ENCODE measurements at regions not wholly inside any gene's neighbourhood (a gene's known extent, or its start where the extent isn't known, plus 50 kb on each side); places are given as distances from the start of the nearest gene placed in this dataset.

DNA sequence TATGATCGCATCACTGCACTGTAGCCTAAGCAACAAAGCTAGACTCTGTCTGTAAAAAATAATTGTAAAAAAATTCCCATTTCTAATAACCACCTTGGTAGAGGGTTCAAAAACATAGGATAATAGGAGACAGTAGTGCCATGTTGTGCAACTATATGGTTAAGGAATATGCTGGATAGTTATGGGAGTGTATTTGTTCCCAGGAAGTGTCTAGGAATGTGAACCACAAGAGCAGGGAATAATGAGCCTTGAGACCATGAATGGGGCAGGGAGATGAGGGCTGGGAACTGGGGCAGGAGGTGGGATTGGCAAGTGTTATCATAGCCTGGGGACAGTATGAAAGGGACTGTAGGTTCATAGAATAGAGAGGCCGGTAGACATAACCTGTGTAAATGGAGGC lies 50.4 kb downstream of the RUSC2 start:
- no peak for ATAC-seq (replicated peaks)
- no peak overlapping the region for H3K4me3 Mint-ChIP-seq
- no peaks in the 10 kb centered on the region for H3K9me3 Mint-ChIP-seq

GRCh38 chr9:35546853-35547252 lies 56.9 kb downstream of the RUSC2 start:
- Mint-ChIP-seq H3K27me3 (peaks cover 13% of the 10 kb centered on the region), H3K4me3 (no peak overlapping the region), H3K27ac (no peak overlapping the region), H3K9me3 (no peaks in the 10 kb centered on the region), H3K4me1 (no peaks in the 10 kb centered on the region), H3K36me3 (ENCODE audit: low read depth) (no peaks in the 10 kb centered on the region)
- ATAC-seq (replicated peaks), result no peak

More for the DNA sequence above, 50.4 kb downstream of the RUSC2 start:
- Mint-ChIP-seq H3K27ac (no peak overlapping the region), H3K27me3 (peaks cover 30% of the 10 kb centered on the region), H3K36me3 (ENCODE audit: low read depth) (no peaks in the 10 kb centered on the region), H3K4me1 (no peaks in the 10 kb centered on the region)

GRCh38 chr9:35547889-35548418 lies 57.1 kb upstream of the TESK1 start:
- ATAC-seq (replicated peaks), result no peak
- Mint-ChIP-seq H3K27ac (no peak overlapping the region), H3K4me3 (no peak overlapping the region)

DNA sequence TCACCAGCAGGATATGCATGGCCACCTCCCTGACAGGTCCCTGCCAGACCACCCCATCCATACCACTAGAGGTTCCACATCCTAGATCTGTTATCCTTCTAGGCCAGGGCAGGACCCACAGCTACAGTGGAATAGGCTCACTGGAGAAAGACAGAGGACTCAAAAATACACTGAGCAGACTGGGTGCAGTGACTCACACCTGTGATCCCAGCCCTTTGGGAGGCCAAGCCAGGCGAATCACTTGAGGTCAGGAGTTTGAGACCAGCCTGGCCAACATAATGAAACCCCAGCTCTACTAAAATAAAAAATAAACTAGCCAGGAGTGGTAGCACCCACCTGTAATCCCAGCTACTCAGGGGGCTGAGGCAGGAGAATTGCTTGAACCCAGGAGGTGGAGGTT lies 56.5 kb upstream of the TESK1 start:
- ATAC-seq (replicated peaks), result no peak

More at GRCh38 chr9:35547889-35548418, 57.1 kb upstream of the TESK1 start:
- no peaks in the 10 kb centered on the region for H3K4me1 Mint-ChIP-seq
- H3K36me3 Mint-ChIP-seq (ENCODE audit: low read depth), result no peaks in the 10 kb centered on the region
- H3K9me3 Mint-ChIP-seq, result no peaks in the 10 kb centered on the region
- H3K27me3 Mint-ChIP-seq, result peaks cover 11% of the 10 kb centered on the region

DNA sequence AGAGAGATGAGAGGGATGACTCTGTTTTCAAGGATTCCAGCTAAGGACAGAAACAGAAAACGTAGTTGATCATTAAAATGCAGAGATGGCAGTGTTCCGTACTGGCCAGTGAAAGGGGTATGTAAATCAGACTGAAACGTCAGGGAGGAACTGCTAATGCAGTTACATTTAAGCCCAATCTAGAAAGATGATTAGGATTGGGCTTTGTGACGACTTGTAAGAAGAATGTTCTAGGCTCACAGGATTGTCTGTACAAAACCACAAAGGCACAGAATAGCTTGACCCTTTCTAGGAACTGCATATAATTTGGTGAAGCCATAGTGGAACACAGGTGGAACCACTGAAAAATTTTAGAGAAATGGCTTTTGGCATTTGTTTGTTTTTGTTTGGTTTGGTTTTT lies 55.6 kb upstream of the TESK1 start:
- no peaks in the 10 kb centered on the region for H3K4me1 Mint-ChIP-seq
- no peak for ATAC-seq (replicated peaks)
- no peaks in the 10 kb centered on the region for H3K9me3 Mint-ChIP-seq
- no peaks in the 10 kb centered on the region for H3K36me3 Mint-ChIP-seq (ENCODE audit: low read depth)
- H3K27me3 Mint-ChIP-seq, result peaks cover 8% of the 10 kb centered on the region
- no peak overlapping the region for H3K27ac Mint-ChIP-seq
- no peak overlapping the region for H3K4me3 Mint-ChIP-seq

More for the DNA sequence above, 56.5 kb upstream of the TESK1 start:
- Mint-ChIP-seq H3K9me3 (no peaks in the 10 kb centered on the region), H3K36me3 (ENCODE audit: low read depth) (no peaks in the 10 kb centered on the region), H3K4me1 (no peaks in the 10 kb centered on the region), H3K27me3 (peaks cover 11% of the 10 kb centered on the region), H3K4me3 (no peak overlapping the region), H3K27ac (no peak overlapping the region)

GRCh38 chr9:35552376-35552775 lies 52.7 kb upstream of the TESK1 start:
- Mint-ChIP-seq H3K27me3 (peaks cover 6% of the 10 kb centered on the region), H3K9me3 (no peaks in the 10 kb centered on the region), H3K4me3 (no peak overlapping the region), H3K36me3 (ENCODE audit: low read depth) (no peaks in the 10 kb centered on the region), H3K27ac (no peak overlapping the region), H3K4me1 (no peaks in the 10 kb centered on the region)
- no peak for ATAC-seq (replicated peaks)

GRCh38 chr9:35552837-35553236 lies 52.2 kb upstream of the TESK1 start:
- no peak for ATAC-seq (replicated peaks)
- no peaks in the 10 kb centered on the region for H3K9me3 Mint-ChIP-seq
- H3K4me1 Mint-ChIP-seq, result no peaks in the 10 kb centered on the region
- H3K27me3 Mint-ChIP-seq, result peaks cover 3% of the 10 kb centered on the region
- H3K36me3 Mint-ChIP-seq (ENCODE audit: low read depth), result no peaks in the 10 kb centered on the region
- H3K27ac Mint-ChIP-seq, result no peak overlapping the region
- H3K4me3 Mint-ChIP-seq, result no peak overlapping the region

GRCh38 chr9:35553670-35554543 lies 51.2 kb upstream of the TESK1 start:
- no peaks in the 10 kb centered on the region for H3K4me1 Mint-ChIP-seq
- H3K36me3 Mint-ChIP-seq (ENCODE audit: low read depth), result no peaks in the 10 kb centered on the region
- ATAC-seq (replicated peaks), result peak; percentile 77
- H3K9me3 Mint-ChIP-seq, result no peaks in the 10 kb centered on the region
- peaks cover 3% of the 10 kb centered on the region for H3K27me3 Mint-ChIP-seq
- H3K4me3 Mint-ChIP-seq, result no peak overlapping the region
- H3K27ac Mint-ChIP-seq, result no peak overlapping the region

GRCh38 chr9:35555246-35555701 lies 49.8 kb upstream of the TESK1 start:
- no peaks in the 10 kb centered on the region for H3K9me3 Mint-ChIP-seq
- H3K4me1 Mint-ChIP-seq, result no peaks in the 10 kb centered on the region
- H3K4me3 Mint-ChIP-seq, result no peak overlapping the region
- no peaks in the 10 kb centered on the region for H3K36me3 Mint-ChIP-seq (ENCODE audit: low read depth)
- no peak for ATAC-seq (replicated peaks)
- peaks cover 3% of the 10 kb centered on the region for H3K27me3 Mint-ChIP-seq
- H3K27ac Mint-ChIP-seq, result no peak overlapping the region
